ENCODE measurements at regions not wholly inside any gene's neighbourhood (a gene's known extent, or its start where the extent isn't known, plus 50 kb on each side); places are given as distances from the start of the nearest gene placed in this dataset.
"Not testable (repeated sequence)": the region's sequence is repeated elsewhere in the genome, so short reads cannot be mapped to it uniquely, and the experiment has no call there.

- Histone ChIP-seq H3K4me2 (ENCODE audit: low read length) (no peak overlapping the region), H3K9me2 (ENCODE audit: insufficient read depth, low read length) (no peaks in the 10 kb centered on the region), H3K4me1 (ENCODE audit: insufficient read depth, low read length, poor library complexity, severe bottlenecking) (no peaks in the 10 kb centered on the region), H3K27ac (ENCODE audit: low read depth, low read length, poor library complexity, severe bottlenecking) (no peak overlapping the region), H3K79me2 (ENCODE audit: insufficient read depth, low read depth, low read length) (no peaks in the 10 kb centered on the region), H2AFZ (ENCODE audit: low read length) (no peak overlapping the region), H3K4me3 (ENCODE audit: low read depth, low read length, poor library complexity, severe bottlenecking) (no peak overlapping the region), H3K36me3 (ENCODE audit: insufficient read depth, low read length) (no peaks in the 10 kb centered on the region), H3K9me3 (ENCODE audit: low read length) (no peaks in the 10 kb centered on the region), H4K20me1 (ENCODE audit: insufficient read depth, low read length) (no peaks in the 10 kb centered on the region)
- POLR2A ChIA-PET = no interaction called here
- no TSS peak for BruUV-seq (replicated peaks)
- no peak for DNase-seq (ENCODE audit: low spot score)
- intact Hi-C loops (cut with micrococcal nuclease; ENCODE audit: unreplicated experiment) = no loop called here
- CTCF ChIA-PET (ENCODE audit: unreplicated experiment) = no interaction called here
- TF ChIP-seq EZH2phosphoT487 (IDR thresholded peaks at IDR 0.05; ENCODE audit: borderline replicate concordance, low read depth, low read length) (no peak), CTCF (conservative IDR thresholded peaks at IDR 0.05; ENCODE audit: low read length) (no peak)
Measured at GRCh38 chr9:90167914-90168313, 474.7 kb downstream of the DIRAS2 start.

- ChIA-PET POLR2A (interaction anchor here (0.7 kb wide), 1 partner anchor 531 kb away, joined by 3 read pairs; no protein-coding TSS in a partner anchor), CTCF (ENCODE audit: unreplicated experiment) (no interaction called here)
- H4K20me1 ChIP-seq (ENCODE audit: insufficient read depth, low read length) = no peaks in the 10 kb centered on the region
- intact Hi-C loops (cut with micrococcal nuclease; ENCODE audit: unreplicated experiment) = no loop called here
- H3K9me2 ChIP-seq (ENCODE audit: insufficient read depth, low read length) = no peaks in the 10 kb centered on the region
- TF ChIP-seq EZH2phosphoT487 (IDR thresholded peaks at IDR 0.05; ENCODE audit: borderline replicate concordance, low read depth, low read length) (no peak), CTCF (conservative IDR thresholded peaks at IDR 0.05; ENCODE audit: low read length) (no peak)
- H3K79me2 ChIP-seq (ENCODE audit: insufficient read depth, low read depth, low read length) = no peaks in the 10 kb centered on the region
- no peaks in the 10 kb centered on the region for H3K4me1 ChIP-seq (ENCODE audit: insufficient read depth, low read length, poor library complexity, severe bottlenecking)
- no peak overlapping the region for H3K4me3 ChIP-seq (ENCODE audit: low read depth, low read length, poor library complexity, severe bottlenecking)
- H3K4me2 ChIP-seq (ENCODE audit: low read length) = no peak overlapping the region
- no TSS peak for BruUV-seq (replicated peaks)
- no peaks in the 10 kb centered on the region for H3K9me3 ChIP-seq (ENCODE audit: low read length)
- H2AFZ ChIP-seq (ENCODE audit: low read length) = no peak overlapping the region
- H3K36me3 ChIP-seq (ENCODE audit: insufficient read depth, low read length) = no peaks in the 10 kb centered on the region
- no peak overlapping the region for H3K27ac ChIP-seq (ENCODE audit: low read depth, low read length, poor library complexity, severe bottlenecking)
- DNase-seq (ENCODE audit: low spot score) = no peak
Measured at GRCh38 chr9:90169490-90169889, 473.1 kb downstream of the DIRAS2 start.

GRCh38 chr9:90173935-90174334 lies 468.7 kb downstream of the DIRAS2 start:
- H3K36me3 ChIP-seq (ENCODE audit: insufficient read depth, low read length); H3K4me2 ChIP-seq (ENCODE audit: low read length); intact Hi-C loops (cut with micrococcal nuclease; ENCODE audit: unreplicated experiment); DNase-seq (ENCODE audit: low spot score); H3K9me2 ChIP-seq (ENCODE audit: insufficient read depth, low read length); H4K20me1 ChIP-seq (ENCODE audit: insufficient read depth, low read length); BruUV-seq (replicated peaks); H3K79me2 ChIP-seq (ENCODE audit: insufficient read depth, low read depth, low read length); CTCF ChIA-PET (ENCODE audit: unreplicated experiment); POLR2A ChIA-PET; H3K27ac ChIP-seq (ENCODE audit: low read depth, low read length, poor library complexity, severe bottlenecking); H3K4me1 ChIP-seq (ENCODE audit: insufficient read depth, low read length, poor library complexity, severe bottlenecking); H2AFZ ChIP-seq (ENCODE audit: low read length); H3K9me3 ChIP-seq (ENCODE audit: low read length); H3K4me3 ChIP-seq (ENCODE audit: low read depth, low read length, poor library complexity, severe bottlenecking): not testable (repeated sequence)

- intact Hi-C loops (cut with micrococcal nuclease; ENCODE audit: unreplicated experiment); BruUV-seq (replicated peaks); H3K36me3 ChIP-seq (ENCODE audit: insufficient read depth, low read length): not testable (repeated sequence)
Measured at GRCh38 chr9:90174346-90174745, 468.3 kb downstream of the DIRAS2 start.

More at GRCh38 chr9:90174346-90174745, 468.3 kb downstream of the DIRAS2 start:
- H3K79me2 ChIP-seq (ENCODE audit: insufficient read depth, low read depth, low read length); H3K4me1 ChIP-seq (ENCODE audit: insufficient read depth, low read length, poor library complexity, severe bottlenecking); H3K4me3 ChIP-seq (ENCODE audit: low read depth, low read length, poor library complexity, severe bottlenecking); H4K20me1 ChIP-seq (ENCODE audit: insufficient read depth, low read length); H2AFZ ChIP-seq (ENCODE audit: low read length); DNase-seq (ENCODE audit: low spot score); POLR2A ChIA-PET; H3K4me2 ChIP-seq (ENCODE audit: low read length); H3K9me2 ChIP-seq (ENCODE audit: insufficient read depth, low read length); H3K9me3 ChIP-seq (ENCODE audit: low read length); H3K27ac ChIP-seq (ENCODE audit: low read depth, low read length, poor library complexity, severe bottlenecking); CTCF ChIA-PET (ENCODE audit: unreplicated experiment): not testable (repeated sequence)

Measured in OCI-LY7 (cell line).